Right lobe of liver (tissue), 6 donors: ENCODE measurements at regions not wholly inside any gene's neighbourhood (a gene's known extent, or its start where the extent isn't known, plus 50 kb on each side); places are given as distances from the start of the nearest gene placed in this dataset.

Experiments
- ATAC-seq, 4 donors: fragments of 200-7000 bp; cut with Tn5 transposase; one replicate each; pipeline ENCODE4 v1.9.1; 2020; ENCODE audit warnings: mild to moderate bottlenecking in 4 of 4, moderate library complexity in 4 of 4
- DNase-seq, 3 donors: peaks; one replicate each; pipeline ENCODE4 v3.0.0-alpha.2; 2020
- H3K27ac ChIP-seq, 3 donors: fragments of 200-600 bp; one replicate each; pipeline ENCODE4 v1.8.0; 2022
- H3K27me3 ChIP-seq, 2 donors: fragments of 200-600 bp; one replicate each; pipeline ENCODE4 v1.8.0; 2022
- H3K36me3 ChIP-seq, 4 donors: fragments of 200-600 bp; sonication (generic) in 1 of 4; one replicate each; pipeline versions ENCODE4 v1.5.1 to v1.8.0; 2017 to 2022; ENCODE audit warnings: control low read depth in 1 of 4
- H3K4me1 ChIP-seq, 4 donors: fragments of 200-600 bp; sonication (generic) in 1 of 4; one replicate each; pipeline versions ENCODE4 v1.5.1 to v1.8.0; 2017 to 2022; ENCODE audit warnings: control low read depth in 1 of 4
- H3K4me3 ChIP-seq, 3 donors: fragments of 200-600 bp; one replicate each; pipeline ENCODE4 v1.8.0; 2022
- H3K9me3 ChIP-seq, 4 donors: fragments of 200-600 bp; sonication (generic) in 1 of 4; one replicate each; pipeline versions ENCODE4 v1.5.1 to v1.8.0; 2017 to 2022; ENCODE audit warnings: control low read depth in 1 of 4
- CTCF ChIP-seq, 4 donors: fragments of 200-600 bp in 3 of 4; fragments of 450-650 bp in 1 of 4; IDR thresholded peaks; one replicate each; pipeline versions ENCODE4 v1.5.1 to v1.8.0; 2016 to 2022; ENCODE audit warnings: antibody characterized with exemption in 4 of 4, mild to moderate bottlenecking in 2 of 4
- POLR2A ChIP-seq: fragments of 450-650 bp; IDR thresholded peaks from one replicate; pipeline ENCODE4 v1.6.1; 2017; ENCODE audit warnings: antibody characterized with exemption, mild to moderate bottlenecking
- WGBS: methylation state at CpG from one replicate; pipeline ENCODE4 v1.1.6; 2018; ENCODE audit warnings: low coverage, low lambda C conversion rate; ENCODE audit not compliant: insufficient coverage; ENCODE audit errors: missing lambda C conversion rate; 5-methylcytosine and 5-hydroxymethylcytosine counted together
- intact Hi-C, 2 donors: fragments of 100-400 bp; cut with DNase I; formaldehyde crosslinking; loops; one replicate each; pipeline versions ENCODE4 v1.11.2 to v1.14.1; 2022
- donor health status: DM: no; HTN: yes; CAD: no.
- donor health status: DM: no; HTN: no; CAD: no.
- donor health status: DM: no; HTN: no; CAD: no.
- donor health status: DM: no; HTN: yes; CAD: no.
- donor health status: DM: no; HTN: yes; CAD: no.

DNA sequence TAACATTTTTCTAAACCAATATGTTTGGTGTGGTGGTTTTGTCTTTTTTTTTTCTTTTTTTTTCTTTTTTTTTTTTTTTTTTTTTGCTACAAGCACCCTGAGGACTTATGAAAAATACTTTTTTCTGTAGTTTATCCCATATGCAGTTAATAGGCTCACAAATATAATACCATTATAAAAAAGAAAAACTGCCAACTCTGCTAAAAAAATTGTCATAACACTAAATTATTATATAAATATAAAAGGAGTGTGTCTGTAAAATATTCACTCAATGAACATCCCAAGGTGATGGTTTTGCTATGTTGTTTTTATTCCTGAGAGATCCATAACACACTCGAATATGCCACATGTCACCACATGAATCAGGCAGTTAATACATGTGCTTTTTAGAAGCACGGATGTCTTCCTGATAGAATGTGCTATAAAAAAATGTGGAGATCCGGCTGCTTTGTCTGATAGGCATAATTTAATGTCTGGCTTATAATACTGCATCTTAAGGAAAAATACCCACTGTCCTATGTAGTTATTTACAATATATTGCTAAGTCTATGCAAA, 110.7 kb upstream of the ZNF507 start:
- Histone ChIP-seq H3K4me3 (no peak overlapping the region), H3K9me3 (no peaks in the 10 kb centered on the region), H3K4me1 (no peaks in the 10 kb centered on the region), H3K27ac (no peak overlapping the region), H3K36me3 (no peaks in the 10 kb centered on the region), H3K27me3 (no peaks in the 10 kb centered on the region)
- DNase-seq: no peak
- WGBS: 43% methylated on average over 3 of the region's 3 CpGs
- TF ChIP-seq CTCF (IDR thresholded peaks at IDR 0.05) (no peak), POLR2A (no peak)
- ATAC-seq: no peak
- intact Hi-C loops: no loop called here

DNA sequence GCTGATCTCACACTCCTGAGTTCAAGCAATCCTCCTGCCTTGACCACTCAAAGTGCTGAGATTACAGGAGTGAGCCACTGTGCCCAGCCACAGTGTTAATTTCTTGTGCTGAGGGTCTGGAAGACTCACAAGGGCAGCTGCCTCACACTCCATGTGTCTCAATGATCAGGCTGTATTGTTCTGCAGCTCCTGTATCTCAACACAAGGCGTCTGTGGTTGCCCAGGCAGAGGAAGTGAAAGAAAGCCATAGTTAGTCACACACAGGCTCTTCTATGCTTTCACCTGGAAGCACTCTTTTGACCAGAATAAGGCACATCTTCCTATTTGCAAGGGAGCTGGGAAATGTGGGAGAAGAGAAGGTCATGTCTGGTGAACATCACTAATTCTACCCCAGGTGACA, 107.3 kb upstream of the ZNF507 start:
- DNase-seq (no peak), ATAC-seq (no peak)
- WGBS: 9% methylated on average over 1 of the region's 1 CpG

DNA sequence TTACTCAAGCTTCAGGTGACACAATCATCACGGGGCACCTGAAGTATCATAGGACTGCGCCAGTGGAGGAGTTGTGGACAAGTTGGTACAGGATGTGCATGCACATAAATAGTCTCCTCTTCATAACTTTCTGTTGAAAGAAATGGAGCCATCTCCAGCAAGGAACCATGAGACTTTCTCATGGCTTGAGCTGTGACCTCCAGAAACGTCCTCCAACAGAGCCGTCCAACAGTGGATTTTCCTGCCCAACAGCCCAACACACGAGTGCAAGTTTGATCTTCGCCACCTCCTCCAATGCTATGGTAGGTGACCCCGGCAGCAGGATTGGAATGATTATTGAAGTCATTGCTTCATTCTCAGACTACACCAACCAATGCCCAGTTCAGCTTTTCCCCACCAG, 105.1 kb upstream of the ZNF507 start:
- intact Hi-C loops: no loop called here
- H3K27ac ChIP-seq: no peak overlapping the region
- H3K36me3 ChIP-seq: no peaks in the 10 kb centered on the region
- no peaks in the 10 kb centered on the region for H3K9me3 ChIP-seq
- ATAC-seq (no peak), DNase-seq (no peak)
- 76% methylated on average over 4 of the region's 7 CpGs for WGBS
- H3K27me3 ChIP-seq: no peaks in the 10 kb centered on the region
- TF ChIP-seq POLR2A (no peak), CTCF (IDR thresholded peaks at IDR 0.05) (no peak)
- H3K4me1 ChIP-seq: no peaks in the 10 kb centered on the region
- H3K4me3 ChIP-seq: no peak overlapping the region

More for the DNA sequence above, 107.3 kb upstream of the ZNF507 start:
- Histone ChIP-seq H3K27ac (no peak overlapping the region), H3K9me3 (no peaks in the 10 kb centered on the region), H3K36me3 (no peaks in the 10 kb centered on the region), H3K27me3 (no peaks in the 10 kb centered on the region), H3K4me1 (no peaks in the 10 kb centered on the region), H3K4me3 (no peak overlapping the region)
- TF ChIP-seq CTCF (IDR thresholded peaks at IDR 0.05) (no peak), POLR2A (no peak)
- intact Hi-C loops: no loop called here

GRCh38 chr19:32241306-32241705, 104.1 kb upstream of the ZNF507 start:
- ATAC-seq: no peak

More at GRCh38 chr19:32241306-32241705, 104.1 kb upstream of the ZNF507 start:
- H3K27ac ChIP-seq: no peak overlapping the region
- 54% methylated on average over 8 of the region's 8 CpGs for WGBS
- no peak overlapping the region for H3K4me3 ChIP-seq
- TF ChIP-seq POLR2A (no peak), CTCF (IDR thresholded peaks at IDR 0.05) (no peak)
- no peak for DNase-seq
- no peaks in the 10 kb centered on the region for H3K27me3 ChIP-seq
- intact Hi-C loops: no loop called here
- H3K4me1 ChIP-seq: no peaks in the 10 kb centered on the region
- H3K9me3 ChIP-seq: no peaks in the 10 kb centered on the region
- no peaks in the 10 kb centered on the region for H3K36me3 ChIP-seq
